K562 (cell line): ENCODE measurements at regions not wholly inside any gene's neighbourhood (a gene's known extent, or its start where the extent isn't known, plus 50 kb on each side); places are given as distances from the start of the nearest gene placed in this dataset.

Experiments
- BRCA1 ChIP-seq, 2 experiments: fragments of 450-650 bp in 1 of 2; sonication (generic) in 1 of 2; formaldehyde crosslinking in 1 of 2; IDR thresholded peaks; 2 replicates each; pipeline versions ENCODE4 v1.5.0 to v1.6.1; 2017 to 2020; ENCODE audit warnings: mild to moderate bottlenecking in 1 of 2, missing genetic modification reagents in 1 of 2
- BRD4 ChIP-seq: fragments of 200-600 bp; sonication (generic); IDR thresholded peaks from 2 replicates; pipeline ENCODE4 v1.6.1; 2017; ENCODE audit warnings: inconsistent platforms
- FOXO4 ChIP-seq: fragments of 450-650 bp; formaldehyde crosslinking; IDR thresholded peaks from 2 replicates; pipeline ENCODE4 v1.4.0; 2020; ENCODE audit warnings: mild to moderate bottlenecking, moderate library complexity
- HBP1 ChIP-seq: fragments of 450-650 bp; formaldehyde crosslinking; IDR thresholded peaks from 2 replicates; pipeline ENCODE4 v1.4.0; 2022; ENCODE audit warnings: missing genetic modification characterization
- HMG20A ChIP-seq: fragments of 450-650 bp; formaldehyde crosslinking; conservative IDR thresholded peaks from 2 replicates; pipeline ENCODE4 v1.4.0; 2020; ENCODE audit warnings: mild to moderate bottlenecking, mixed read lengths
- MLLT1 ChIP-seq, 2 experiments: fragments of 450-650 bp; IDR thresholded peaks; 2 replicates each; pipeline ENCODE4 v1.6.1; 2016
- NEUROD1 ChIP-seq: fragments of 150-350 bp; IDR thresholded peaks from 2 replicates; pipeline ENCODE4 v1.6.1; 2014; ENCODE audit warnings: borderline replicate concordance, low read length, low read depth; ENCODE audit not compliant: partially characterized antibody
- NFXL1 ChIP-seq: fragments of 450-650 bp; formaldehyde crosslinking; IDR thresholded peaks from 2 replicates; pipeline ENCODE4 v1.4.0; 2021; ENCODE audit warnings: mild to moderate bottlenecking
- NR0B1 ChIP-seq: fragments of 450-650 bp; IDR thresholded peaks from one replicate; pipeline ENCODE4 v1.6.1; 2018; ENCODE audit warnings: mild to moderate bottlenecking, moderate library complexity; ENCODE audit not compliant: partially characterized antibody
- NR2C2 ChIP-seq, 2 experiments: fragments of 200-800 bp in 1 of 2; sonication (Bioruptor generic) in 1 of 2; sonication (generic) in 1 of 2; formaldehyde crosslinking in 1 of 2; IDR thresholded peaks; 2 replicates each; pipeline versions ENCODE4 v1.6.1 to v1.8.0; 2016 to 2022; ENCODE audit warnings: mild to moderate bottlenecking in 1 of 2, missing compliant biosample characterization in 1 of 2, missing genetic modification characterization in 1 of 2, missing genetic modification reagents in 1 of 2
- PTBP1 ChIP-seq: fragments of 200-400 bp; formaldehyde crosslinking; IDR thresholded peaks from 2 replicates; pipeline ENCODE4 v1.6.1; 2017; ENCODE audit warnings: low read depth, low read length
- RBFOX2 ChIP-seq: fragments of 200-400 bp; formaldehyde crosslinking; IDR thresholded peaks from 2 replicates; pipeline ENCODE4 v1.6.1; 2017; ENCODE audit warnings: low read depth, mild to moderate bottlenecking, low read length, moderate library complexity
- SIRT6 ChIP-seq: IDR thresholded peaks from one replicate; pipeline ENCODE4 v1.6.1; 2012; ENCODE audit warnings: low read depth, mild to moderate bottlenecking, control low read depth, inconsistent platforms, low read length, moderate library complexity
- SNIP1 ChIP-seq: fragments of 450-650 bp; IDR thresholded peaks from 2 replicates; pipeline ENCODE4 v1.7.1; 2017; ENCODE audit warnings: low read depth, mild to moderate bottlenecking
- U2AF1 ChIP-seq: fragments of 200-400 bp; formaldehyde crosslinking; optimal IDR thresholded peaks from 2 replicates; pipeline ENCODE3; 2017; ENCODE audit warnings: mild to moderate bottlenecking, low read depth, low read length, moderate library complexity
- VEZF1 ChIP-seq: fragments of 200-800 bp; sonication (Bioruptor generic); IDR thresholded peaks from 2 replicates; pipeline ENCODE4 v1.6.1; 2017; ENCODE audit warnings: missing genetic modification characterization, missing compliant biosample characterization
- ZNF143 ChIP-seq: sonication (generic); formaldehyde crosslinking; IDR thresholded peaks from 2 replicates; pipeline ENCODE4 v1.9.0; 2022; ENCODE audit warnings: mild to moderate bottlenecking, missing genetic modification reagents
- ZNF408 ChIP-seq: fragments of 250-450 bp; sonication (Bioruptor Pico); IDR thresholded peaks from 2 replicates; pipeline ENCODE4 v1.4.0; 2020; ENCODE audit warnings: low read depth, mild to moderate bottlenecking, moderate library complexity
- ZNF57 ChIP-seq: fragments of 450-650 bp; formaldehyde crosslinking; IDR thresholded peaks from 2 replicates; pipeline ENCODE4 v1.4.0; 2020; ENCODE audit warnings: mild to moderate bottlenecking, moderate library complexity

- peak; percentile 87 to 89 for TF ChIP-seq MLLT1 (IDR thresholded peaks at IDR 0.05)
- no peak for TF ChIP-seq NEUROD1
- no peak for TF ChIP-seq ZNF57 (CRISPR knock-in tag)
- TF ChIP-seq HBP1 (CRISPR knock-in tag) = 0 out of 2 replicates have a peak, but pooled peaks have one; percentile 6
- TF ChIP-seq VEZF1 (CRISPR knock-in tag) = no peak
- no peak for TF ChIP-seq PTBP1
- no peak for TF ChIP-seq HMG20A (CRISPR knock-in tag)
- TF ChIP-seq NFXL1 (CRISPR knock-in tag) = no peak
- TF ChIP-seq FOXO4 (CRISPR knock-in tag) = no peak
- TF ChIP-seq U2AF1 = no peak
- TF ChIP-seq BRCA1 (IDR thresholded peaks at IDR 0.05) = no peak
- no peak for TF ChIP-seq BRCA1 (CRISPR knock-in tag; IDR thresholded peaks at IDR 0.05)
- no peak for TF ChIP-seq ZNF408 (CRISPR knock-in tag)
- TF ChIP-seq BRD4 = no peak
- 0 out of 2 replicates have a peak, but pooled peaks have one; percentile 39 for TF ChIP-seq SNIP1
- no peak for TF ChIP-seq NR2C2 (CRISPR knock-in tag; IDR thresholded peaks at IDR 0.05)
- TF ChIP-seq NR2C2 (tag; IDR thresholded peaks at IDR 0.05) = peak; percentile 38; the same call in 1 of the 2 replicates
- TF ChIP-seq SIRT6 = no peak
- TF ChIP-seq NR0B1 = no peak
- TF ChIP-seq RBFOX2 = peak; percentile 15; the same call in 1 of the 2 replicates
- no peak for TF ChIP-seq ZNF143
Measured at GRCh38 chr15:92819278-92820235, 80.6 kb upstream of the CHD2 start (continued).
